Endothelial cell of umbilical vein (primary cell): ENCODE measurements at regions not wholly inside any gene's neighbourhood (a gene's known extent, or its start where the extent isn't known, plus 50 kb on each side); places are given as distances from the start of the nearest gene placed in this dataset.
A peak's percentile ranks its signal among the peaks of the same experiment; 100 is the strongest.

Experiments
- BruUV-seq: library from RNA; stranded (reverse); fragments of 400-500 nt; replicated peaks from 2 replicates; lab custom pipeline; 2021; lab: Mats Ljungman, UMichigan
- CTCF ChIA-PET: fragments of 300-600, 350-600 bp; sonication (Branson Sonifier 250); formaldehyde crosslinking; loops from one replicate; lab custom pipeline; 2021; ENCODE audit warnings: antibody characterized with exemption, inconsistent platforms; lab: Charles Lee
- POLR2A ChIA-PET: fragments of 300-600, 350-600 bp; sonication (Branson Sonifier 250); formaldehyde crosslinking; loops from one replicate; lab custom pipeline; 2021; ENCODE audit warnings: antibody characterized with exemption, inconsistent platforms; lab: Charles Lee
- DNase-seq: peaks from one replicate; pipeline ENCODE4 v3.0.0-alpha.2; 2011; ENCODE audit warnings: low read depth, low spot score
- FAIRE-seq: peaks from 2 replicates; lab custom pipeline; 2011; peaks lifted over from hg19 to GRCh38; lab: Jason Lieb, UNC
- H2AFZ ChIP-seq: 2 replicates; pipeline ENCODE4 v1.6.0; 2012; ENCODE audit warnings: low read depth, low read length, control low read depth, inconsistent platforms
- H3K27ac ChIP-seq: 2 replicates; pipeline ENCODE4 v1.5.1; 2011; ENCODE audit warnings: low read depth, mild to moderate bottlenecking, control low read depth, low read length, moderate library complexity; ENCODE audit not compliant: insufficient read depth
- H3K27me3 ChIP-seq, 2 experiments: 2 replicates each; pipeline versions ENCODE4 v1.6.0 to v1.6.1; 2011; ENCODE audit warnings: low read length in 2 of 2, mixed read lengths in 1 of 2; ENCODE audit not compliant: control insufficient read depth in 2 of 2, insufficient read depth in 2 of 2
- H3K36me3 ChIP-seq, 2 experiments: 2 replicates in 1 of 2; 3 replicates in 1 of 2; pipeline ENCODE4 v1.5.1; 2011; ENCODE audit warnings: low read length in 2 of 2, mild to moderate bottlenecking in 1 of 2, moderate library complexity in 1 of 2; ENCODE audit not compliant: control insufficient read depth in 2 of 2, insufficient read depth in 2 of 2; ENCODE audit errors: extremely low read depth in 1 of 2
- H3K4me1 ChIP-seq: 3 replicates; pipeline ENCODE4 v1.5.1; 2011; ENCODE audit warnings: mild to moderate bottlenecking, low read length; ENCODE audit not compliant: control insufficient read depth, insufficient read depth; ENCODE audit errors: extremely low read depth
- H3K4me2 ChIP-seq: 2 replicates; pipeline ENCODE4 v1.6.1; 2011; ENCODE audit warnings: low read length, control low read depth, mixed read lengths; ENCODE audit not compliant: insufficient read depth
- H3K4me3 ChIP-seq, 3 experiments: fragments of 200-600 bp in 1 of 3; sonication (generic), shearing (Covaris generic) in 1 of 3; replicated peaks in 1 of 3; 2 replicates each; pipeline ENCODE4 v1.5.1; 2011 to 2016; ENCODE audit warnings: control low read depth in 3 of 3, low read length in 3 of 3, mild to moderate bottlenecking in 2 of 3, inconsistent platforms in 1 of 3, low read depth in 1 of 3, moderate library complexity in 1 of 3; ENCODE audit not compliant: insufficient read depth in 1 of 3
- H3K79me2 ChIP-seq: 2 replicates; pipeline ENCODE4 v1.6.0; 2012; ENCODE audit warnings: low read length, inconsistent platforms; ENCODE audit not compliant: control insufficient read depth, insufficient read depth
- H3K9ac ChIP-seq: replicated peaks from 2 replicates; pipeline ENCODE3; 2011; ENCODE audit warnings: low read length, control low read depth; ENCODE audit not compliant: insufficient read depth; ENCODE audit errors: extremely low read depth
- H3K9me1 ChIP-seq: replicated peaks from 3 replicates; pipeline ENCODE4 v1.6.0; 2011; ENCODE audit warnings: mild to moderate bottlenecking, low read length; ENCODE audit not compliant: control insufficient read depth, insufficient read depth; ENCODE audit errors: extremely low read depth
- H3K9me3 ChIP-seq: replicated peaks from 2 replicates; pipeline ENCODE4 v1.5.1; 2012; ENCODE audit warnings: low read length, inconsistent platforms; ENCODE audit not compliant: control insufficient read depth, insufficient read depth
- H4K20me1 ChIP-seq: replicated peaks from 2 replicates; pipeline ENCODE3; 2011; ENCODE audit warnings: mild to moderate bottlenecking, low read length; ENCODE audit not compliant: control insufficient read depth, insufficient read depth; ENCODE audit errors: extremely low read depth
- EZH2 ChIP-seq: IDR thresholded peaks from 2 replicates; pipeline ENCODE4 v1.6.1; 2012; ENCODE audit warnings: borderline replicate concordance, low read depth, mild to moderate bottlenecking, moderate library complexity, low read length, inconsistent platforms; ENCODE audit not compliant: severe bottlenecking
- GATA2 ChIP-seq: IDR thresholded peaks from 2 replicates; pipeline ENCODE4 v1.7.0; 2011; ENCODE audit warnings: low read depth, mild to moderate bottlenecking, moderate library complexity, mixed read lengths, low read length; ENCODE audit not compliant: insufficient read length, insufficient read depth
- JUN ChIP-seq: IDR thresholded peaks from 2 replicates; pipeline ENCODE4 v1.6.1; 2011; ENCODE audit warnings: borderline replicate concordance, low read depth; ENCODE audit not compliant: insufficient read length, insufficient read depth
- MYC ChIP-seq: IDR thresholded peaks from one replicate; pipeline ENCODE4 v1.6.1; 2011; ENCODE audit warnings: mild to moderate bottlenecking, low read depth, low read length
- POLR2A ChIP-seq: IDR thresholded peaks from 2 replicates; pipeline ENCODE4 v1.6.1; 2012; ENCODE audit warnings: low read depth, mild to moderate bottlenecking, control low read depth, low read length
- POLR2AphosphoS5 ChIP-seq: IDR thresholded peaks from 2 replicates; pipeline ENCODE4 v1.6.1; 2012; ENCODE audit warnings: low read depth, mild to moderate bottlenecking, control low read depth, low read length, moderate library complexity; ENCODE audit not compliant: insufficient read depth
- dilution Hi-C: fragments of 300-500 bp; cut with MboI; formaldehyde crosslinking; loops from one replicate; pipeline ENCODE4 v1.15.0; 2019; ENCODE audit warnings: low sequenced_read_pairs; ENCODE audit not compliant: extremely low pct_ligation_motif_present
- intact Hi-C: fragments of 100-400 bp; cut with micrococcal nuclease; formaldehyde crosslinking; loops from one replicate; pipeline ENCODE4 v1.10.0; 2022
- TF ChIP-seq, protein P1 (sequence below): IDR thresholded peaks from 2 replicates; pipeline ENCODE4 v1.6.1; 2011; ENCODE audit not compliant: insufficient read depth, insufficient read length
- TF ChIP-seq, protein P2 (sequence below), 2 donors: IDR thresholded peaks; 1 replicate in 1 of 2; 2 replicates in 1 of 2; pipeline ENCODE4 v1.5.1; 2011; ENCODE audit warnings: low read length in 2 of 2, mild to moderate bottlenecking in 2 of 2, moderate library complexity in 2 of 2, control low read depth in 1 of 2, inconsistent platforms in 1 of 2, low read depth in 1 of 2; ENCODE audit not compliant: insufficient read depth in 1 of 2; ENCODE audit errors: extremely low read depth in 1 of 2

DNA sequence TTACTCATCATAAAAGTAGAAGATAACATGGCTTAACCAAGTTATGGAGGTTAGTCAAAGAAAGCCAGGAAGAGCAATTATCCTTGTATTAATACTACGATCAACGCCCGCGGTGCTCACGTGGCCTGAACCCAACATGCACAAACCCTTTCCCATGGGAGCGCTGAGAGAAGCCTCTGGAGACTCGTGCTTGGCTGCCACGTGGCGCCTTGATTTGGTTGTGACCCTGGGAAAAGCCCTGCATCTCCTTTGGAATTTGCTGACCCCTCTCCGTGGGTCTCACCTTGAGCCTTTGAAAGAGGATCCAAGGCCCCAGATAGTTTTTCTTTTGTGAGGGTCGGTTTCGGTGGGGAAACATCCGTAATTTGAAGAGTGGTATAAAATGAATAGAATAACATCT is 255.6 kb downstream of the DCDC2C start:
- Histone ChIP-seq H3K4me2 (no peak overlapping the region), H3K9me3 (no peaks in the 10 kb centered on the region), H4K20me1 (no peaks in the 10 kb centered on the region), H3K9me1 (no peaks in the 10 kb centered on the region), H3K9ac (no peak overlapping the region), H3K4me3 (no peak overlapping the region), H3K36me3 (no peaks in the 10 kb centered on the region), H3K4me1 (no peaks in the 10 kb centered on the region), H3K79me2 (no peaks in the 10 kb centered on the region), H2AFZ (no peak overlapping the region), H3K27ac (no peak overlapping the region), H3K27me3 (no peaks in the 10 kb centered on the region)
- POLR2A ChIA-PET: no interaction called here
- intact Hi-C loops: loop anchor here (1.0 kb wide), 3 partner anchors 95 to 804 kb away; no protein-coding TSS in a partner anchor
- dilution Hi-C loops: no loop called here
- TF ChIP-seq POLR2AphosphoS5 (no peak), POLR2A (no peak)
- CTCF ChIA-PET: interaction anchor here (0.6 to 6.5 kb wide), 22 partner anchors 9 to 1407 kb away, joined by 3 to 188 read pairs (median 7); no protein-coding TSS in a partner anchor
- FAIRE-seq: no peak
- no peak for DNase-seq
- BruUV-seq: no TSS peak

DNA sequence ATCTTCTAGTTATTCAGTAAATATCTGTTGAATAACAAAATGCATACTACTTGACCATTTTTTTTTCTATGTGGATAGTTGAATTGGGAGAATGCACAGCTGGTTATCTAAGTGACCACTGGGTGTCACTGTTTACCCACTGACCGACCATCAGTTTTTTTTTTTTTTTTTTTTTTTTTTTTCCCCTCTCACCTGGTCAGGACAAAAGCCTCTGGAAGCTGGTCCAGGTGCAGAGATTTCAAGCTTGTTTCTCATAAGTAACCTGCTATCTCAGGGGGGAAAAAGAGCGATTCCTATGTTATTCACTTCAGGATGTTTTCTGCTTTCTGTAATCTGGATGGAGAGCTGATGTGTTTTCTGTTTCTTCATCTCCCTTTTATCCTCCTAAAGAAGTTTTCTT is 256.0 kb downstream of the DCDC2C start:
- Histone ChIP-seq H3K79me2 (no peaks in the 10 kb centered on the region), H2AFZ (no peak overlapping the region), H3K36me3 (no peaks in the 10 kb centered on the region), H3K9me3 (no peaks in the 10 kb centered on the region), H3K4me1 (no peaks in the 10 kb centered on the region), H4K20me1 (no peaks in the 10 kb centered on the region), H3K9me1 (no peaks in the 10 kb centered on the region), H3K4me3 (no peak overlapping the region), H3K27ac (no peak overlapping the region), H3K4me2 (no peak overlapping the region), H3K9ac (no peak overlapping the region), H3K27me3 (no peaks in the 10 kb centered on the region)
- intact Hi-C loops (loop anchor here (1.0 kb wide), 3 partner anchors 95 to 804 kb away; no protein-coding TSS in a partner anchor), dilution Hi-C loops (no loop called here)
- ChIA-PET CTCF (interaction anchor here (0.6 to 6.5 kb wide), 27 partner anchors 10 to 1407 kb away, joined by 3 to 188 read pairs (median 5); no protein-coding TSS in a partner anchor), POLR2A (no interaction called here)
- peak; percentile 29 for DNase-seq
- FAIRE-seq: peak; percentile 77
- TF ChIP-seq, protein P1, sequence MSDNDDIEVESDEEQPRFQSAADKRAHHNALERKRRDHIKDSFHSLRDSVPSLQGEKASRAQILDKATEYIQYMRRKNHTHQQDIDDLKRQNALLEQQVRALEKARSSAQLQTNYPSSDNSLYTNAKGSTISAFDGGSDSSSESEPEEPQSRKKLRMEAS: no peak
- TF ChIP-seq MYC (no peak), JUN (no peak), GATA2 (no peak), EZH2 (no peak)
- TF ChIP-seq, protein P2, sequence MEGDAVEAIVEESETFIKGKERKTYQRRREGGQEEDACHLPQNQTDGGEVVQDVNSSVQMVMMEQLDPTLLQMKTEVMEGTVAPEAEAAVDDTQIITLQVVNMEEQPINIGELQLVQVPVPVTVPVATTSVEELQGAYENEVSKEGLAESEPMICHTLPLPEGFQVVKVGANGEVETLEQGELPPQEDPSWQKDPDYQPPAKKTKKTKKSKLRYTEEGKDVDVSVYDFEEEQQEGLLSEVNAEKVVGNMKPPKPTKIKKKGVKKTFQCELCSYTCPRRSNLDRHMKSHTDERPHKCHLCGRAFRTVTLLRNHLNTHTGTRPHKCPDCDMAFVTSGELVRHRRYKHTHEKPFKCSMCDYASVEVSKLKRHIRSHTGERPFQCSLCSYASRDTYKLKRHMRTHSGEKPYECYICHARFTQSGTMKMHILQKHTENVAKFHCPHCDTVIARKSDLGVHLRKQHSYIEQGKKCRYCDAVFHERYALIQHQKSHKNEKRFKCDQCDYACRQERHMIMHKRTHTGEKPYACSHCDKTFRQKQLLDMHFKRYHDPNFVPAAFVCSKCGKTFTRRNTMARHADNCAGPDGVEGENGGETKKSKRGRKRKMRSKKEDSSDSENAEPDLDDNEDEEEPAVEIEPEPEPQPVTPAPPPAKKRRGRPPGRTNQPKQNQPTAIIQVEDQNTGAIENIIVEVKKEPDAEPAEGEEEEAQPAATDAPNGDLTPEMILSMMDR (IDR thresholded peaks at IDR 0.05; ENCODE audit: extremely low read depth in 1 of 2, insufficient read depth in 1 of 2, low read depth in 1 of 2, low read length in 2 of 2): peak; percentile 56 to 62
- no TSS peak for BruUV-seq
